ENCODE measurements at regions not wholly inside any gene's neighbourhood (a gene's known extent, or its start where the extent isn't known, plus 50 kb on each side); places are given as distances from the start of the nearest gene placed in this dataset.
A peak's percentile ranks its signal among the peaks of the same experiment; 100 is the strongest.

GRCh38 chr18:71597219-71597618 lies 946.9 kb downstream of the CBLN2 start:
- DNase-seq (ENCODE audit: extremely low read depth, low read depth): no peak

GRCh38 chr18:71583252-71583651 lies 960.9 kb downstream of the CBLN2 start:
- DNase-seq (ENCODE audit: extremely low read depth, low read depth): no peak

- no peak for DNase-seq (ENCODE audit: extremely low read depth, low read depth)
Measured at GRCh38 chr18:71554686-71555085, 989.5 kb downstream of the CBLN2 start.

GRCh38 chr18:71541643-71542042 lies 1002.5 kb downstream of the CBLN2 start:
- no peak for DNase-seq (ENCODE audit: extremely low read depth, low read depth)

GRCh38 chr18:71529703-71530303 lies 1014.3 kb downstream of the CBLN2 start:
- DNase-seq (ENCODE audit: extremely low read depth, low read depth): no peak

- no peak for DNase-seq (ENCODE audit: extremely low read depth, low read depth)
Measured at GRCh38 chr18:71523483-71524435, 1020.4 kb downstream of the CBLN2 start.

- no peak for DNase-seq (ENCODE audit: extremely low read depth, low read depth)
Measured at GRCh38 chr18:71505526-71505925, 1038.6 kb downstream of the CBLN2 start.

GRCh38 chr18:71503222-71503621 lies 1040.9 kb downstream of the CBLN2 start:
- DNase-seq (ENCODE audit: extremely low read depth, low read depth): no peak

- DNase-seq (ENCODE audit: extremely low read depth, low read depth): peak; percentile 1
Measured at GRCh38 chr18:71485611-71486010, 1058.5 kb downstream of the CBLN2 start.

GRCh38 chr18:71471963-71472725 lies 1072.0 kb downstream of the CBLN2 start:
- no peak for DNase-seq (ENCODE audit: extremely low read depth, low read depth)

- no peak for DNase-seq (ENCODE audit: extremely low read depth, low read depth)
Measured at GRCh38 chr18:71456206-71456605, 1087.9 kb downstream of the CBLN2 start.

- DNase-seq (ENCODE audit: extremely low read depth, low read depth): no peak
Measured at GRCh38 chr18:71450257-71450656, 1093.9 kb downstream of the CBLN2 start.

GRCh38 chr18:71443706-71444480 lies 1100.2 kb downstream of the CBLN2 start:
- DNase-seq (ENCODE audit: extremely low read depth, low read depth): no peak

GRCh38 chr18:71442731-71443141 lies 1101.4 kb downstream of the CBLN2 start:
- no peak for DNase-seq (ENCODE audit: extremely low read depth, low read depth)

- DNase-seq (ENCODE audit: extremely low read depth, low read depth): no peak
Measured at GRCh38 chr18:71441156-71441555, 1103.0 kb downstream of the CBLN2 start.

- DNase-seq (ENCODE audit: extremely low read depth, low read depth): no peak
Measured at GRCh38 chr18:71437511-71437910, 1106.6 kb downstream of the CBLN2 start.

GRCh38 chr18:71433373-71433772 lies 1110.8 kb downstream of the CBLN2 start:
- no peak for DNase-seq (ENCODE audit: extremely low read depth, low read depth)

GRCh38 chr18:71431689-71432088 lies 1112.5 kb downstream of the CBLN2 start:
- DNase-seq (ENCODE audit: extremely low read depth, low read depth): no peak

- no peak for DNase-seq (ENCODE audit: extremely low read depth, low read depth)
Measured at GRCh38 chr18:71431171-71431570, 1113.0 kb downstream of the CBLN2 start.

- DNase-seq (ENCODE audit: extremely low read depth, low read depth): no peak
Measured at GRCh38 chr18:71426441-71426840, 1117.7 kb downstream of the CBLN2 start.
